Prostate gland (tissue), 2 donors: ENCODE measurements at regions not wholly inside any gene's neighbourhood (a gene's known extent, or its start where the extent isn't known, plus 50 kb on each side); places are given as distances from the start of the nearest gene placed in this dataset.
"Not testable (repeated sequence)": the region's sequence is repeated elsewhere in the genome, so short reads cannot be mapped to it uniquely, and the experiment has no call there.

Experiments
- CTCF ChIP-seq, 4 experiments: fragments of 200-600 bp in 2 of 4; fragments of 450-650 bp in 2 of 4; sonication (generic) in 2 of 4; IDR thresholded peaks; 1 replicate in 3 of 4; 2 replicates in 1 of 4; pipeline ENCODE4 v1.5.1; 2016 to 2019; ENCODE audit warnings: antibody characterized with exemption in 4 of 4, mild to moderate bottlenecking in 2 of 4, moderate library complexity in 2 of 4
- POLR2A ChIP-seq: fragments of 450-650 bp; IDR thresholded peaks from one replicate; pipeline ENCODE4 v1.6.1; 2016; ENCODE audit warnings: antibody characterized with exemption, mild to moderate bottlenecking

GRCh38 chr14:105675905-105676670 lies 149.7 kb downstream of the TMEM121 start:
- TF ChIP-seq POLR2A; CTCF (IDR thresholded peaks at IDR 0.05): not testable (repeated sequence)
